H9 (cell line): ENCODE measurements at regions not wholly inside any gene's neighbourhood (a gene's known extent, or its start where the extent isn't known, plus 50 kb on each side); places are given as distances from the start of the nearest gene placed in this dataset.

Experiments used
- DNase-seq: peaks from one replicate; pipeline ENCODE4 v3.0.0-alpha.2; 2017
- H2AFZ ChIP-seq: one replicate; pipeline ENCODE4 v1.6.1; 2013; ENCODE audit warnings: mild to moderate bottlenecking, low read length, control low read depth, moderate library complexity
- H2AK5ac ChIP-seq: 2 replicates; pipeline ENCODE4 v1.6.1; 2013; ENCODE audit warnings: low read length, control low read depth, mixed read lengths; ENCODE audit not compliant: insufficient read length
- H2BK120ac ChIP-seq: one replicate; pipeline ENCODE4 v1.6.1; 2013; ENCODE audit warnings: low read depth, mild to moderate bottlenecking, low read length, control low read depth, inconsistent platforms; ENCODE audit not compliant: poor library complexity, severe bottlenecking
- H2BK12ac ChIP-seq: 2 replicates; pipeline ENCODE4 v1.6.1; 2013; ENCODE audit warnings: low read length, control low read depth, mixed read lengths, low read depth; ENCODE audit not compliant: insufficient read length
- H2BK15ac ChIP-seq: 2 replicates; pipeline ENCODE4 v1.6.1; 2013; ENCODE audit warnings: low read depth, low read length, control low read depth
- H2BK20ac ChIP-seq: one replicate; pipeline ENCODE4 v1.6.1; 2013; ENCODE audit warnings: low read depth, mild to moderate bottlenecking, low read length, control low read depth, inconsistent platforms; ENCODE audit not compliant: poor library complexity, severe bottlenecking
- H2BK5ac ChIP-seq: 2 replicates; pipeline ENCODE4 v1.6.1; 2013; ENCODE audit warnings: low read length, control low read depth, mixed read lengths; ENCODE audit not compliant: insufficient read length
- H3K14ac ChIP-seq: 2 replicates; pipeline ENCODE4 v1.6.1; 2013; ENCODE audit warnings: low read length, control low read depth; ENCODE audit not compliant: insufficient read depth
- H3K18ac ChIP-seq: 2 replicates; pipeline ENCODE4 v1.6.1; 2013; ENCODE audit warnings: low read depth, mild to moderate bottlenecking, mixed read lengths, low read length, control low read depth; ENCODE audit not compliant: insufficient read length
- H3K23ac ChIP-seq: 2 replicates; pipeline ENCODE4 v1.6.1; 2013; ENCODE audit warnings: low read length, control low read depth, mixed read lengths, low read depth; ENCODE audit not compliant: insufficient read length
- H3K23me2 ChIP-seq: 2 replicates; pipeline ENCODE4 v1.6.1; 2013; ENCODE audit warnings: low read depth, mild to moderate bottlenecking, mixed read lengths, low read length, control low read depth; ENCODE audit not compliant: insufficient read length, poor library complexity, severe bottlenecking
- H3K27ac ChIP-seq: 2 replicates; pipeline ENCODE4 v1.5.1; 2013; ENCODE audit warnings: low read length, control low read depth, mixed read lengths, low read depth; ENCODE audit not compliant: insufficient read length
- H3K27me3 ChIP-seq: 2 replicates; pipeline ENCODE4 v1.6.1; 2013; ENCODE audit warnings: low read length, control low read depth, inconsistent platforms; ENCODE audit not compliant: insufficient read depth
- H3K4ac ChIP-seq: 2 replicates; pipeline ENCODE4 v1.6.1; 2013; ENCODE audit warnings: low read depth, mild to moderate bottlenecking, control low read depth, inconsistent platforms, low read length, moderate library complexity
- H3K4me1 ChIP-seq: 2 replicates; pipeline ENCODE4 v1.6.1; 2013; ENCODE audit warnings: low read length, control low read depth, inconsistent platforms; ENCODE audit not compliant: insufficient read depth
- H3K4me2 ChIP-seq: 2 replicates; pipeline ENCODE4 v1.6.1; 2013; ENCODE audit warnings: low read length, control low read depth, mixed read lengths; ENCODE audit not compliant: insufficient read length, insufficient read depth
- H3K56ac ChIP-seq: 2 replicates; pipeline ENCODE4 v1.6.1; 2013; ENCODE audit warnings: low read depth, mild to moderate bottlenecking, mixed read lengths, low read length, control low read depth; ENCODE audit not compliant: insufficient read length
- H3K79me1 ChIP-seq: 2 replicates; pipeline ENCODE4 v1.6.1; 2013; ENCODE audit warnings: low read depth, mild to moderate bottlenecking, moderate library complexity, low read length, control low read depth, inconsistent platforms; ENCODE audit not compliant: insufficient read depth, poor library complexity, severe bottlenecking
- H3K79me2 ChIP-seq: 2 replicates; pipeline ENCODE4 v1.6.1; 2013; ENCODE audit warnings: low read length, control low read depth, inconsistent platforms; ENCODE audit not compliant: insufficient read depth
- H3K9ac ChIP-seq: 2 replicates; pipeline ENCODE4 v1.6.1; 2013; ENCODE audit warnings: low read length, control low read depth, mixed read lengths; ENCODE audit not compliant: insufficient read length; ENCODE audit errors: extremely low read depth
- H3K9me3 ChIP-seq: one replicate; pipeline ENCODE4 v1.6.1; 2013; ENCODE audit warnings: low read depth, low read length, inconsistent platforms; ENCODE audit not compliant: control insufficient read depth
- H3T11ph ChIP-seq: one replicate; pipeline ENCODE4 v1.6.1; 2013; ENCODE audit warnings: mild to moderate bottlenecking, low read length, control low read depth, inconsistent platforms
- H4K20me1 ChIP-seq: one replicate; pipeline ENCODE4 v1.6.1; 2013; ENCODE audit not compliant: control insufficient read depth, insufficient read length, insufficient read depth
- H4K5ac ChIP-seq: 2 replicates; pipeline ENCODE4 v1.6.1; 2013; ENCODE audit warnings: low read depth, mild to moderate bottlenecking, mixed read lengths, low read length, control low read depth; ENCODE audit not compliant: insufficient read length
- H4K8ac ChIP-seq: replicated peaks from 2 replicates; pipeline ENCODE4 v1.6.1; 2013; ENCODE audit warnings: low read length, control low read depth, mixed read lengths, low read depth; ENCODE audit not compliant: insufficient read length
- H4K91ac ChIP-seq: 2 replicates; pipeline ENCODE4 v1.6.1; 2013; ENCODE audit warnings: low read depth, mild to moderate bottlenecking, moderate library complexity, mixed read lengths, low read length, control low read depth; ENCODE audit not compliant: insufficient read length
- H3K27ac Mint-ChIP-seq, 3 experiments: 2 replicates in 2 of 3; 3 replicates in 1 of 3; pipeline ENCODE4 v1.8.0; 2020 to 2021; ENCODE audit warnings: mixed read lengths in 3 of 3, mild to moderate bottlenecking in 1 of 3, moderate library complexity in 1 of 3
- H3K27me3 Mint-ChIP-seq: 2 replicates; pipeline ENCODE4 v1.8.0; 2021; ENCODE audit warnings: low read depth, mild to moderate bottlenecking, moderate library complexity, mixed read lengths
- H3K36me3 Mint-ChIP-seq, 3 experiments: 2 replicates in 2 of 3; 3 replicates in 1 of 3; pipeline ENCODE4 v1.8.0; 2020 to 2021; ENCODE audit warnings: low read depth in 3 of 3, mixed read lengths in 3 of 3; ENCODE audit not compliant: insufficient read depth in 1 of 3
- H3K4me1 Mint-ChIP-seq, 2 experiments: 2 replicates each; pipeline ENCODE4 v1.8.0; 2020; ENCODE audit warnings: mixed read lengths in 2 of 2
- H3K4me3 Mint-ChIP-seq, 2 experiments: 2 replicates in 1 of 2; 3 replicates in 1 of 2; pipeline ENCODE4 v1.8.0; 2020 to 2021; ENCODE audit warnings: mild to moderate bottlenecking in 2 of 2, mixed read lengths in 2 of 2, moderate library complexity in 1 of 2
- H3K9me3 Mint-ChIP-seq, 2 experiments: 2 replicates in 1 of 2; 3 replicates in 1 of 2; pipeline ENCODE4 v1.8.0; 2020; ENCODE audit warnings: mild to moderate bottlenecking in 2 of 2, mixed read lengths in 2 of 2, moderate library complexity in 1 of 2
- CTCF ChIP-seq: fragments of 200-600 bp; sonication (generic); conservative IDR thresholded peaks from 3 replicates; pipeline ENCODE4 v1.8.0; 2021; ENCODE audit warnings: antibody characterized with exemption, mild to moderate bottlenecking
- WGBS: extraction: QIAGEN DNeasy Blood & Tissue Kit; methylation state at CpG from one replicate; pipeline ENCODE4 v1.1.7; 2013; ENCODE audit warnings: missing lambda C conversion rate, low lambda C conversion rate, mixed read lengths; ENCODE audit not compliant: insufficient read length; ENCODE audit errors: extremely low coverage; 5-methylcytosine and 5-hydroxymethylcytosine counted together

GRCh38 chr3:95905182-95905581, 909.2 kb upstream of the EPHA6 start:
- H3K4me1 Mint-ChIP-seq: no peaks in the 10 kb centered on the region

More at GRCh38 chr3:95905182-95905581, 909.2 kb upstream of the EPHA6 start:
- Histone ChIP-seq H2BK12ac (no peak overlapping the region), H3K4me2 (no peak overlapping the region), H3K79me1 (no peaks in the 10 kb centered on the region), H4K5ac (no peak overlapping the region), H3K23me2 (no peaks in the 10 kb centered on the region), H4K8ac (no peak overlapping the region), H2BK20ac (no peak overlapping the region), H3K27me3 (no peaks in the 10 kb centered on the region), H3K9ac (no peak overlapping the region), H3K4me1 (no peaks in the 10 kb centered on the region), H4K91ac (no peak overlapping the region), H2BK120ac (no peak overlapping the region), H3K56ac (no peak overlapping the region), H3K9me3 (no peaks in the 10 kb centered on the region), H2BK5ac (no peak overlapping the region), H2AFZ (no peak overlapping the region), H3K14ac (no peak overlapping the region), H4K20me1 (no peaks in the 10 kb centered on the region), H2AK5ac (no peak overlapping the region), H3K4ac (no peak overlapping the region), H3K27ac (no peak overlapping the region), H3K79me2 (no peaks in the 10 kb centered on the region), H3K23ac (no peak overlapping the region), H2BK15ac (no peak overlapping the region), H3K18ac (no peak overlapping the region), H3T11ph (no peak overlapping the region)
- no peak for DNase-seq
- no CpG with 5 or more reads among the region's 1 CpG for WGBS
- Mint-ChIP-seq H3K4me3 (no peak overlapping the region), H3K9me3 (peaks cover under 1 to 3% of the 10 kb centered on the region in 2 experiments; a peak in 3 of 5 replicates), H3K27ac (no peak overlapping the region), H3K27me3 (no peaks in the 10 kb centered on the region), H3K36me3 (peaks cover 0 to 3% (median 0%) of the 10 kb centered on the region in 3 experiments; a peak in 2 of 7 replicates)
- no peak for TF ChIP-seq CTCF
